Muscle layer of colon (tissue), 2 donors: ENCODE measurements at regions not wholly inside any gene's neighbourhood (a gene's known extent, or its start where the extent isn't known, plus 50 kb on each side); places are given as distances from the start of the nearest gene placed in this dataset.

Experiments used
- H3K27ac ChIP-seq: one replicate; pipeline ENCODE4 v1.7.0; 2013; ENCODE audit warnings: low read depth, mild to moderate bottlenecking, low read length, moderate library complexity
- H3K27me3 ChIP-seq, 2 donors: one replicate each; pipeline ENCODE4 v1.7.0; 2013; ENCODE audit warnings: low read length in 2 of 2, mild to moderate bottlenecking in 2 of 2; ENCODE audit not compliant: insufficient read depth in 2 of 2, control insufficient read depth in 1 of 2
- H3K36me3 ChIP-seq: one replicate; pipeline ENCODE4 v1.7.0; 2013; ENCODE audit warnings: mild to moderate bottlenecking, low read length; ENCODE audit not compliant: insufficient read depth
- H3K4me1 ChIP-seq: one replicate; pipeline ENCODE4 v1.7.0; 2013; ENCODE audit warnings: mild to moderate bottlenecking, low read length; ENCODE audit not compliant: insufficient read depth
- H3K4me3 ChIP-seq, 2 donors: one replicate each; pipeline ENCODE4 v1.7.0; 2013; ENCODE audit warnings: low read length in 2 of 2, low read depth in 1 of 2, mild to moderate bottlenecking in 1 of 2, moderate library complexity in 1 of 2
- H3K9ac ChIP-seq: one replicate; pipeline ENCODE4 v1.7.0; 2013; ENCODE audit warnings: low read length
- H3K9me3 ChIP-seq: one replicate; pipeline ENCODE4 v1.7.0; 2013; ENCODE audit warnings: mild to moderate bottlenecking, low read length
- donor health status: abdominal sarcoma.
- donor health status: Adenocarcinoma of cecum.

DNA sequence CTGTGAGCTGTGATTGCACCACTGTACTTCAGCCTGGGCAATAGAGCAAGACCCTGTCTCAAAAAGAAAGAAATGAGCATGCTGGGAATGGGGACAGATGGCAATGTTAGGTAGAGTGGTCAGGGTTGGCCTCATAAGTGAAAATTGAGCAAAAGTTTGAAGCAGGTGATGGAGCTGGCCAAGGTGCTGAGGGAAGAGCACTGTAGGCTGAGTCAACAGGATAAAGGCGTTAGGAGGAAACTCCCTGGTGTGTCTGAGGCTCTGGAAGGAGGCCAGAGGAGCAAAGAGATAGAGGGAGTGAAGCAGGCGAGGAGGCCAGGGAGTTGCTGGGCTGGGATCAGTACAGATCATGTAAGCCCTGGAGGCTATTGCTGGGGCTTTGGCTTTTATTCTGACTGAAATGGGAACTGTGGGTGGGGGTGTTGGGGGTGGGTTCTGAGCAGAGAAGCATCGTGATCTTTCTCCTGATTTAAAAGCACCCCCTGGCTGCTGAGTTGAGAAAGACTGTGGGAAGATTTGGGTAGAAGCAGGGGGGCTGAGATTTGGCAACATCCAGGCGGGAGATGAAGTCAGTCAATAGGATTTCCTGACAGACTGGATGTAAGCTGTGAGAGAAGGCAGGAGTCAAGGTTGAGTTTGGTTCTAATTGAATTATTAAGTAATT is 52.5 kb upstream of the VKORC1L1 start:
- Histone ChIP-seq H3K9ac (no peak overlapping the region), H3K9me3 (no peaks in the 10 kb centered on the region), H3K4me1 (no peaks in the 10 kb centered on the region), H3K4me3 (no peak overlapping the region), H3K27ac (no peak overlapping the region), H3K27me3 (no peaks in the 10 kb centered on the region), H3K36me3 (no peaks in the 10 kb centered on the region)
